ENCODE measurements at regions not wholly inside any gene's neighbourhood (a gene's known extent, or its start where the extent isn't known, plus 50 kb on each side); places are given as distances from the start of the nearest gene placed in this dataset.

- no peak for DNase-seq (ENCODE audit: low read depth in 1 of 2, low spot score in 1 of 2)
Observed at GRCh38 chr2:215815960-215816359, 197.4 kb downstream of the MREG start.

GRCh38 chr2:215812966-215813365, 200.4 kb downstream of the MREG start:
- Histone ChIP-seq H3K9me3 (ENCODE audit: low read depth) (no peaks in the 10 kb centered on the region), H3K36me3 (no peaks in the 10 kb centered on the region), H3K27ac (no peak overlapping the region), H3K4me1 (ENCODE audit: low read depth) (no peaks in the 10 kb centered on the region), H3K4me3 (no peak overlapping the region), H3K27me3 (no peaks in the 10 kb centered on the region)
- peak in 1 of 2 donors; percentile 75 for DNase-seq (ENCODE audit: low read depth in 1 of 2, low spot score in 1 of 2)
- TF ChIP-seq CTCF (IDR thresholded peaks at IDR 0.05; ENCODE audit: low read depth, low read length), result no peak

More at GRCh38 chr2:215815960-215816359, 197.4 kb downstream of the MREG start:
- H3K9me3 ChIP-seq (ENCODE audit: low read depth), result no peaks in the 10 kb centered on the region
- no peaks in the 10 kb centered on the region for H3K27me3 ChIP-seq
- H3K27ac ChIP-seq, result no peak overlapping the region
- no peaks in the 10 kb centered on the region for H3K36me3 ChIP-seq
- no peak overlapping the region for H3K4me3 ChIP-seq
- TF ChIP-seq CTCF (IDR thresholded peaks at IDR 0.05; ENCODE audit: low read depth, low read length), result no peak
- no peaks in the 10 kb centered on the region for H3K4me1 ChIP-seq (ENCODE audit: low read depth)

GRCh38 chr2:215811409-215812345, 201.7 kb downstream of the MREG start:
- DNase-seq (ENCODE audit: low read depth in 1 of 2, low spot score in 1 of 2), result peak in 1 of 2 donors; percentile 20
- Histone ChIP-seq H3K27ac (no peak overlapping the region), H3K36me3 (no peaks in the 10 kb centered on the region), H3K9me3 (ENCODE audit: low read depth) (no peaks in the 10 kb centered on the region), H3K4me1 (ENCODE audit: low read depth) (no peaks in the 10 kb centered on the region), H3K27me3 (no peaks in the 10 kb centered on the region), H3K4me3 (no peak overlapping the region)
- TF ChIP-seq CTCF (IDR thresholded peaks at IDR 0.05; ENCODE audit: low read depth, low read length), result no peak

- Histone ChIP-seq H3K4me1 (ENCODE audit: low read depth) (no peaks in the 10 kb centered on the region), H3K36me3 (no peaks in the 10 kb centered on the region), H3K9me3 (ENCODE audit: low read depth) (no peaks in the 10 kb centered on the region), H3K27ac (no peak overlapping the region), H3K27me3 (no peaks in the 10 kb centered on the region), H3K4me3 (no peak overlapping the region)
- TF ChIP-seq CTCF (IDR thresholded peaks at IDR 0.05; ENCODE audit: low read depth, low read length), result no peak
- no peak for DNase-seq (ENCODE audit: low read depth in 1 of 2, low spot score in 1 of 2)
Observed at GRCh38 chr2:215811003-215811402, 202.3 kb downstream of the MREG start.

GRCh38 chr2:215808996-215809395, 204.4 kb downstream of the MREG start:
- peak in 1 of 2 donors; percentile 46 for DNase-seq (ENCODE audit: low read depth in 1 of 2, low spot score in 1 of 2)
- H3K4me3 ChIP-seq, result no peak overlapping the region

More at GRCh38 chr2:215808996-215809395, 204.4 kb downstream of the MREG start:
- no peaks in the 10 kb centered on the region for H3K4me1 ChIP-seq (ENCODE audit: low read depth)
- H3K36me3 ChIP-seq, result no peaks in the 10 kb centered on the region
- TF ChIP-seq CTCF (IDR thresholded peaks at IDR 0.05; ENCODE audit: low read depth, low read length), result peak; percentile 45
- H3K9me3 ChIP-seq (ENCODE audit: low read depth), result no peaks in the 10 kb centered on the region
- H3K27me3 ChIP-seq, result no peaks in the 10 kb centered on the region
- H3K27ac ChIP-seq, result no peak overlapping the region
